Brain microvascular endothelial cell (primary cell): ENCODE measurements at regions not wholly inside any gene's neighbourhood (a gene's known extent, or its start where the extent isn't known, plus 50 kb on each side); places are given as distances from the start of the nearest gene placed in this dataset.

Experiments used
- DNase-seq: peaks from one replicate; pipeline ENCODE4 v3.0.0-alpha.2; 2020
- H3K27ac ChIP-seq: fragments of 250-450 bp; sonication (Bioruptor Pico); 2 replicates; pipeline ENCODE4 v1.5.1; 2020; ENCODE audit warnings: mild to moderate bottlenecking, moderate library complexity
- H3K27me3 ChIP-seq: fragments of 250-450 bp; sonication (Bioruptor Pico); replicated peaks from 2 replicates; pipeline ENCODE4 v1.5.1; 2020; ENCODE audit warnings: mild to moderate bottlenecking
- H3K36me3 ChIP-seq: fragments of 250-450 bp; sonication (Bioruptor Pico); replicated peaks from 2 replicates; pipeline ENCODE4 v1.5.1; 2020; ENCODE audit warnings: mild to moderate bottlenecking
- H3K4me3 ChIP-seq: 2 replicates; pipeline ENCODE4 v1.5.1; 2011; ENCODE audit warnings: low read depth, mild to moderate bottlenecking, control low read depth, low read length, moderate library complexity
- in situ Hi-C: cut with HindIII; loops from 2 replicates; pipeline ENCODE4 v1.10.0; 2017; ENCODE audit warnings: low sequenced_read_pairs, low pct_ligation_motif_present
- TF ChIP-seq, protein P1 (sequence below): IDR thresholded peaks from 2 replicates; pipeline ENCODE4 v1.5.1; 2011; ENCODE audit warnings: low read depth, mild to moderate bottlenecking, moderate library complexity, low read length, control low read depth, inconsistent platforms; ENCODE audit errors: missing control alignments

DNA sequence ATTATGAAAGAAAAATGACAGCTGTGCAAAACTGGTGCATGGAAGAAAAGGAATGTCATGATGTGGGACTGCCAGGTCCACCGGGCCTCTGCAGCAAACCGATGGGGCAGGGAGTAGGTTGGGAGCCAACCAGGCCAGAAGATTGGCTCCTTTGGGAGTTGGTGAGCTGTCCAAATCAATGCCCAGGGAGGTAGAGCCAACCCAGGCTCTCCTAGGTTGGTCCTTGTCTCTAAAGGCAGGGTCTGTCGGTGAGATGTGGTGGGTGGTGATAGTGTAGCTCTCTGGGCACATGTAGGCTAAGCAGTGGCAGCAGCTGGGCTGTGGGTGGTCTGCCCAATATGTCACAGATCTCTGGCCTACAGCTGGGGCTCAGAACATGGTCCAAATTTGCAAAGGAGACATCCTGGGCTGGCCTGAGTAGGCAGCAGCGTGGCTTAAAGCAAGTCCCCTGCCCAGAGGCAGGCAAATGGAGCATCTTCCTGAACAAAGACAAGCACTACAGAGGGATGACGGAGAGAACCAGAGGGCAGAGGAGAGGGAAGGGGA, 61.2 kb upstream of the PRDX6 start:
- no peaks in the 10 kb centered on the region for H3K27me3 ChIP-seq
- H3K36me3 ChIP-seq, result peaks cover 2% of the 10 kb centered on the region
- in situ Hi-C loops, result loop anchor here (25.0 kb wide), 1 partner anchor 154 kb away; no protein-coding TSS in a partner anchor
- DNase-seq, result no peak
- TF ChIP-seq, protein P1, sequence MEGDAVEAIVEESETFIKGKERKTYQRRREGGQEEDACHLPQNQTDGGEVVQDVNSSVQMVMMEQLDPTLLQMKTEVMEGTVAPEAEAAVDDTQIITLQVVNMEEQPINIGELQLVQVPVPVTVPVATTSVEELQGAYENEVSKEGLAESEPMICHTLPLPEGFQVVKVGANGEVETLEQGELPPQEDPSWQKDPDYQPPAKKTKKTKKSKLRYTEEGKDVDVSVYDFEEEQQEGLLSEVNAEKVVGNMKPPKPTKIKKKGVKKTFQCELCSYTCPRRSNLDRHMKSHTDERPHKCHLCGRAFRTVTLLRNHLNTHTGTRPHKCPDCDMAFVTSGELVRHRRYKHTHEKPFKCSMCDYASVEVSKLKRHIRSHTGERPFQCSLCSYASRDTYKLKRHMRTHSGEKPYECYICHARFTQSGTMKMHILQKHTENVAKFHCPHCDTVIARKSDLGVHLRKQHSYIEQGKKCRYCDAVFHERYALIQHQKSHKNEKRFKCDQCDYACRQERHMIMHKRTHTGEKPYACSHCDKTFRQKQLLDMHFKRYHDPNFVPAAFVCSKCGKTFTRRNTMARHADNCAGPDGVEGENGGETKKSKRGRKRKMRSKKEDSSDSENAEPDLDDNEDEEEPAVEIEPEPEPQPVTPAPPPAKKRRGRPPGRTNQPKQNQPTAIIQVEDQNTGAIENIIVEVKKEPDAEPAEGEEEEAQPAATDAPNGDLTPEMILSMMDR, result no peak
- H3K4me3 ChIP-seq, result no peak overlapping the region
- H3K27ac ChIP-seq, result no peak overlapping the region

DNA sequence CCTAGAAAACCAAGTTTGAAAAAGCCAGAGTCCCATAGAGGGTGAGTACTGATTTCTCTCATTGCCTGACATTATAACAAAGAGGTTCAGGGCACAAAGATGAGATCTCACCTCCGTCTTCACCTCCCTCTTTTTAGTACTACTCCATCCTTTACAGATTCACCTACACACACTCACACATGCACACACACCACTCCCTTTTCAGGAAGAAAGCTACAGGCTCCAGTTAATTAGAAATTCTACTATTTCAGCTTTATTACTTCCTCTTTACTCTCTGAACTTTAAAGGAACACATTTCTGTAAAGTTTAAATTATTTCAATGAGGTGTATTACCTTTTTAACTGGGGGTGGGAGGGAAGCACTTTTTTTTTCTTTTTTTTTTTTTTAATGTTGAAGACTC, 59.6 kb upstream of the PRDX6 start:
- H3K36me3 ChIP-seq, result peaks cover 2% of the 10 kb centered on the region
- H3K27me3 ChIP-seq, result no peaks in the 10 kb centered on the region
- in situ Hi-C loops, result loop anchor here (25.0 kb wide), 1 partner anchor 155 kb away; no protein-coding TSS in a partner anchor
- H3K27ac ChIP-seq, result no peak overlapping the region
- TF ChIP-seq, protein P1, result no peak
- no peak for DNase-seq
- H3K4me3 ChIP-seq, result no peak overlapping the region

DNA sequence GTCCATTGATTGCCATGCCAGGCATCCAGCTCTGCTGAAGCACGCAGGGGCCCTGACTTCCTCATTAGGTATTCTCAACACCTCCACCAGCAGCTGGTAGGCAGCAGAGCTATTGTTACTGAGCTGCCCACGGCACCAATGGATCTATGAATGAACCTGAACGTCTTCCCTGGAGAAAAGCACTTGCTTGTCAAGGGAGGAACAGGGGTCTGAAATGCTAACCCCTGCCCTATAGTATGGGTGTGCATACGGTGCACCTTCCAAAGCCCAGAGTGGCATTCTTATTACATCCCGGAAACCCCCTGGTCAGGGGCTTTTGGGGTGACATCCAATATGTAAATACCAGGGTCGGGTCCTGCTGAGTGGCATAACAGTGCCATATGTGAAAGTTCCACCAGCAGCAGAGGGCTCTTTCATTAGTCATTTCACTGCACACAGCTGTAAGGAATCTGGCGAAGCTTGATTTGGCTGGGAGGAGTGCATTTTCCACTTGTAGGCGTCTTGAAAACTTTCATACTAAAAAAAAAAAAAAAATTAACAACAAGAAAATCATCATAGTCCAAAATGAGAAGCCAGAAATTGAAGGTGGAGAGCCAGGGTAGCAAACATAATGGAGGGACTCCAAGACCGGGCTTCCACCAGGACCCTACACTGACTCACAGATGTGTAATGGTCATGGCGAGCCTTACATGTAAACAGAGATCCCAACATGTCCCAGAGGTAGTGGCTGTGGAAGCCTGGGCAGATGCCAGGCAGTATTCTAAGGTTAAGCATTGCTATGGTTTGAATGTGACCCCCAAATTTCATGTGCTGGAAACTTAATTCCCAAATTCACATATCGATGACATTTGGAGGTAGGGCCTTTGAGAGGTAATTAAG, 58.8 kb upstream of the PRDX6 start:
- Histone ChIP-seq H3K4me3 (no peak overlapping the region), H3K27me3 (no peaks in the 10 kb centered on the region), H3K36me3 (peaks cover 2% of the 10 kb centered on the region), H3K27ac (no peak overlapping the region)
- TF ChIP-seq, protein P1, result no peak
- DNase-seq, result no peak
- in situ Hi-C loops, result loop anchor here (25.0 kb wide), 1 partner anchor 156 kb away; no protein-coding TSS in a partner anchor

DNA sequence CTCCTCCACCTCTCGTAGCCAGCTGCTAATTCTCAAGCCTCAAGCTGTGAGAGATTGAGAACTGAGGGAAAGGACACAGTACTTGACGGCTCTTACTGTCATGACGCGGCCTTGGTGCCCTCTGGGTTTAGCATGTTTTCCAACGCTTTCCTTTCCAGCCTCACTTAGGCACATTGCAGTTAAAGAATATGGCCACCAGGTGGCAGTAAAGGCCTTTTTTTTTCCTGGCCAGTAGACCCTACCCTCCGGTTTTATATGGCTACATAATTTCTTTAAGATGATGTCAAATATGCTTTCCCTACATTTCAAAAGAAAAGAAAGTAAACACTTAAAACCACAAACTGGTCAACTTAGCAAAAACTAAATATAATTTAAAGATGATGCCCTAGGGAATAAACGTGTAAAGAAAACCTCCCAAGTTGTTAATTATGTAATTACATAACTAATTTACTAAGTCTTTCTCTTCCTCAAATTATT, 56.8 kb upstream of the PRDX6 start:
- Histone ChIP-seq H3K27me3 (no peaks in the 10 kb centered on the region), H3K27ac (no peak overlapping the region), H3K4me3 (no peak overlapping the region), H3K36me3 (peaks cover 2% of the 10 kb centered on the region)
- TF ChIP-seq, protein P1, result peak; percentile 76
- DNase-seq, result peak; percentile 80
- in situ Hi-C loops, result loop anchor here (25.0 kb wide), 1 partner anchor 158 kb away; no protein-coding TSS in a partner anchor

DNA sequence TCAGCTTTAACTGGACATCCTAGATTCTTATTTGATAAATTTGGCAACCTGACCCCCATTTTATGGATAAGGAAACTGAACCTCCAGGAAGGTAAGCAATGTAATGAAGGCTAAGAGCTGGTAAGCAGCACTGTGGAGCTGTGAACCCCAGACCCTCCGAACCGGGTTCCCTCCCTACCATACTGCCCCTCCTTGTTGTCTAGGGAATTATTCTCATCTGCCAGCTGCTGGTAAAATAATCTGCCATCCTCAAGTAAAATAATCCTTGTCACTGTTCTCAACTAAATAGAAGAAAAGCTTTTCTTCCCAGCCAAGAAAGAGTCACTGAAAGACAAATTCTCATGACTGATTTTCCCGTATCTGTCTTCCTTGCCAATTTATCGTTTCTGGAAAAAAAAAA, 55.8 kb upstream of the PRDX6 start:
- H3K4me3 ChIP-seq, result no peak overlapping the region
- H3K36me3 ChIP-seq, result peaks cover 2% of the 10 kb centered on the region
- TF ChIP-seq, protein P1, result no peak
- in situ Hi-C loops, result loop anchor here (25.0 kb wide), 1 partner anchor 159 kb away; no protein-coding TSS in a partner anchor
- DNase-seq, result no peak
- no peaks in the 10 kb centered on the region for H3K27me3 ChIP-seq
- no peak overlapping the region for H3K27ac ChIP-seq
